Embryonic facial prominence (tissue), 1 donor: ENCODE measurements at regions not wholly inside any gene's neighbourhood (a gene's known extent, or its start where the extent isn't known, plus 50 kb on each side); places are given as distances from the start of the nearest gene placed in this dataset.

ENCODE experiments used
- DNase-seq: peaks from one replicate; pipeline ENCODE4 v3.0.0-alpha.2; 2016; ENCODE audit errors: extremely low spot score

DNA sequence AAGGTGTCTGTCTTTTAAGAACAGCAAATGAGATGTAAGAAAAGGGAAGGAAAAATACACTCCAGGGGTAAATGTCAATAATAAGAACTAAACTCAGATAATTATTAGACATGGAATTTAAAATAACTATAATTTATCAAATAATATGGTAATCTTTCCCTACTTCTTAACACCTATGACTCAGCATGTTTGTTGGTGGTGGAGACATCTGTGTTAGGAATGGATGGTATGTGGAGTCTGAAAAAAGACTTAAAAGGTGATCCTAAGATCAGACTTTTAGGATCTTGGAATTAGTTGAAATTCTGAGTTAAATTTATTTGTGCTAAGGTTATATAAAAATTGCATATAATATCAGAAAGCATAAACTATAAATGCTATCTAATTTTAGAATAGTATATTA lies 915.1 kb downstream of the SLITRK5 start:
- DNase-seq: no peak

DNA sequence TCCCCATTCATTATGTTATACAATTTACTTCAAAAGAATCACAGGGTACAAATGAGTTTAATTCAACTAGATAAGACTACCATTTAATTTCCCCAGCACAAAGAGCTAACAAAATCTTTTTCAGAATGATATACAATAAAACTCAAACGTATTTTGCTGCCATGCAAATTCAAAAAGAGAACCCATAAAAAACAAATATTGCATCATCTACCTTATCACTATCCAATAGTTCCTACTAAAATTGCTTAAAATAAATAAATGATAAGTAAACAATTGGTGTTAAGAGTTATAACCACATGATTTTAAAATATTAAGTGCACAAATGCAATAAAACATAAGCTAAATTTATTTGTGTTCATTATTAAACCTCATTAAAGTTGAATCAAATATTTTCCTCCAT lies 919.4 kb downstream of the SLITRK5 start:
- DNase-seq: no peak

DNA sequence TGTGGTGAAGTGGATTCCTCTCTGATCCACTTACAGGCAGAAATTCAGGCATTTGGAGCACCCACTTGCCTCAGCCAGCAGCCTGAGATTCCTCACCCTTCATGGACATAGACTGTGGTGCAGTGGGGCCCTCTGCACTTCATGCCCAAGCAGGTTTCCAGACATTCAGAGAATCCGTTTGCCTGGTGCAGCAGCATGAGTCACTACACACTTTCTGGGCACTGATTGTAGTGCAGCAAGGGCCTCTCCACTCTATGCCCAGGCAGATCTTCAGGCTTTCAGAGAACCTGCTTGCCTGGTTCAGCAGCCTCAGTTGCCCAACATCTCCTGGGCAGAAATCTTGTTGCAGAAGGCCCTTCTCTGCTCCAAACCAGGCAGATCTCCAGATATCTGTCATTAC lies 920.9 kb downstream of the SLITRK5 start:
- no peak for DNase-seq

DNA sequence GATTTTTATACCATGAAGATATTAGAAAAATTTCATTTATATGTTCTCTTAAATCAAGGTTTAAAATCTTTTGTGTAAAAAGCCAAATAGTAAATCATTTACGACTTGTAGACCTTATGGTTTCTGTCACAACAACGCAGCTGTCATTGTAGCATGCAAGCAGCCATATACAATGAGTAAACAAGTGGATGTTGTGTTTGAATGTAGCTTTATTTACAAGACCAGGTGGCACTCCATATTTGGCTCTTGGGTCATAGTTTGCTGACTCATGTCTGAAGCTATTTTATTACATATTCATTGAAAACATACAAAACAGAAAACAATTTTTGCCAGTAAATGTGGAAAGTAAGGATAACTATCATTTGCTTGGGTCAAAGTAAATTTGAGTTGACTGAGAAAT lies 930.8 kb downstream of the SLITRK5 start:
- DNase-seq: no peak

GRCh38 chr13:88602786-88603777 lies 931.9 kb downstream of the SLITRK5 start:
- DNase-seq: no peak

DNA sequence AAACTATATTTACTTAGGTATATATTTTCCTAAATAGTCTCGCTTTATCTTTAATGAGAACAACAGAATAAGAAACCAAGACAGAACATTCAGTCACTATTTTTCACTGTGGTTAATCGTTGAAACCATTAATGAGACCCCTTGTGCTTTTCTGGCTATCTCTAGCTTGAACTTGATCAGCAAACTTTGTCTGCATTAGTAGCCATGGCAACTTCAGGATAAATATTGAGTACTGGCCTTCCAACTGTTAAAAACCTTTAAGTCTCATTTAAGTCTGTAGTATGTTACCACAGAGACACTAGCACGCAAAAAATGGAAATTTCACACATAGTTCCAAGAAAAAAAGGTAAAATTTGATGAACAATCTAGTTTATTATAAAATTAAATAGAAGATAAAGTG lies 946.0 kb downstream of the SLITRK5 start:
- DNase-seq: no peak

GRCh38 chr13:88622362-88622973 lies 951.3 kb downstream of the SLITRK5 start:
- DNase-seq: no peak

DNA sequence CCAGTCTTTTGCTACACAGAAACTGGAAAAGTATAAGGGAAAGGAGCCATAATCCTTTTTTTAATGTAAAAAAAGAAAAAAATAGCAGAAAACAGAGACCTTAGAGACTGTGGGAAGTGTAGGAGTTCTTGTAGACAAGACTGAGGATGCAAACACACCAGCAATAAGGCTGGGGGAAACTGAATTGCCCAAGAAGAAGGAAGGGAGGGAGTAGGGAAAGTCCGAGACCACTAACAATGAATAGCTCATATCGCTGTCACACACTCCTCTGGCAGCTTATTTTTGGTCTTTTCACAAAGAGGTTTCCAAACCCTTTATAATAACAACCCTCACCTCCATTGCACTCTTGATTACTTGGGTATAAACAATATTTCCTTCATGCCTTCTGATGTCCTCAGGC lies 952.0 kb downstream of the SLITRK5 start:
- DNase-seq: no peak

GRCh38 chr13:88627071-88627470 lies 955.9 kb downstream of the SLITRK5 start:
- DNase-seq: no peak

GRCh38 chr13:88628882-88629281 lies 957.7 kb downstream of the SLITRK5 start:
- DNase-seq: no peak

GRCh38 chr13:88637935-88638334 lies 966.8 kb downstream of the SLITRK5 start:
- no peak for DNase-seq

DNA sequence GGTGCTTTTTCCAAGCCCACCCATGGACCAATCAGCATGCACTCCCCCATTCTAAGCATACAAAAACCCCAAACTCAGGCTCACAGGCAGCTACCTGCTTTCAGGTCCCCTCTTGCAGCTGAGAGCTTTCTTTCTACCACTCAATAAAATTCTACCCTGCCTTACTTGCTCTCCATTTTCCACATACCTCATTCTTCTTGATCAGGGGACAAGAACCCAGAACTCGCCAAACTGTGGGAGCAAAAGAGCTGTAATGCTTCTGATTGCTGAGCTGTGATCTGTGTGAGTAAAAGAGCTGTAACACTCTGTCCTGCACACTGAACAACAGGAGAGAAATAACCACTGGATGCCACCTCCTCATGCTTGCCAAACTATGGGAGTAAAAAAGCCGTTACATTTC lies 972.1 kb downstream of the SLITRK5 start:
- DNase-seq: no peak

DNA sequence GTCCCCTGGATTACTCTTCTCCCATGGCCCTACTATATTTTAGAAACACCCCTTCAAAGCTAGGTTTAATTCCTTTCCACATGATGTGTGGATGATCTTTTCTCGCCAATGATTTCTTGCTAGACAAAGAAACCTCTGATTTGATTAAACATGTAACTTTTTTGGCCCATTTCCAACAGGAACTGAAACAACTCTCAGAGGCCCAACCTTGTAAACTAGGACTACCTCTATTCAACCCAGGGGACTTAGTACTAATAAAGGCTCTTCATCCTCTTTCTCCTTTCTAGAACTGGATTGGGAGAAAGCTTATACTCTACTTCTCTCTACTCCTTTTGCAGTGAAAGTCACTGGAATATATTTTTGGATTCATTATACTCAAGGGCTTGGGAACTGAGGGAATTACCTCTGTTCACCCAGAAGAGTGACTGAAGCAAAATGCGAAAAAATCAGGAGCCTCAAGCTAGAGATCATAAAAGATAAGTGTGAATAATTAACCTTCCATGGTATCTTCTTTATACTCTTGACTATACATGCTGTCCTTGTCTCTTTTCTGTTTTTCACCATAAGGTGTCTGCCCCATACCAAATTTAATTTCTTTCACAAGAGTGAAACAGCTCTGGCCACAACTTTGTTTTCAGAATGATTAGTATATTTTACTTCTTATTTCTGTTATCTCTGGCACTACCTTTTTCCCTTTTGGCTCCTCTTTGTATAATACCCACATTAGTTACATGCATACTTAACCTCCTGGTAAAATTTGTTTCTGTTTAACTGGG lies 977.6 kb downstream of the SLITRK5 start:
- DNase-seq: no peak

DNA sequence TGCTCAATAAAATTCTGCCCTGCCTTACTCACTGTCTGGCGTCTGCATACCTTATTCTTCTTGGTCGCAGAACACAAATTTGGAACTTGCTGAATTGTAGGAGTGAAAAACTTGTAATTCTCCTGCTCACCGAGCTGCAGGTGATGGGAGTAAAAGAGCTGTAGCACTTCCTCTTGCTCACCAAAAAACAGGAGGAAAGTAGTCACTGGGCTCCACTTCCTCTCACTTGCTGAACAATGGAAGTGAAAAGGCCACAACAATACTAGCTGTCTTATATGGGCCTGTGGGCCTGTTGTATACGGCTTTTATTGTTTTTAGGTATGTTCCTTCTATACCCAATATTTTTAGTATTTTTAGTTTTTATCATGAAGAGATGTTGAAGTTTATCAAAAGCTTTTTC lies 978.7 kb downstream of the SLITRK5 start:
- DNase-seq: no peak

DNA sequence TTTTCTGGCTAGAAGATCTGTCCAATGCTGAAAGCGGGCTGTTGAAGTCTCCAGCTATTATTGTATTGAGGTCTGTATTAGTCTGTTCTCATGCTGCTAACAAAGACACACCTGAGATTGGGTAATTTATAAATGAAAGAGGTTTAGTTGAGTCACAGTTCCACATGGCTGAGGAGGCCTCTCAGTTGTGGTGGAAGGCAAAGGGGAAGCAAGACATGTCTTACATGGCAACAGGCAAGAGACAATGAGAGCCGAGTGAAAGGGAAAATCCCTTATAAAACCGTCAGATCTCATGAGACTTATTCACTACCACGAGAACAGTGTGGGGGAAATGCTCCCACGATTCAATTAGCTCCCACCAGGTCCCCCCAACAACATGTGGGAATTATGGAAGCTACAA lies 980.4 kb downstream of the SLITRK5 start:
- DNase-seq: no peak

DNA sequence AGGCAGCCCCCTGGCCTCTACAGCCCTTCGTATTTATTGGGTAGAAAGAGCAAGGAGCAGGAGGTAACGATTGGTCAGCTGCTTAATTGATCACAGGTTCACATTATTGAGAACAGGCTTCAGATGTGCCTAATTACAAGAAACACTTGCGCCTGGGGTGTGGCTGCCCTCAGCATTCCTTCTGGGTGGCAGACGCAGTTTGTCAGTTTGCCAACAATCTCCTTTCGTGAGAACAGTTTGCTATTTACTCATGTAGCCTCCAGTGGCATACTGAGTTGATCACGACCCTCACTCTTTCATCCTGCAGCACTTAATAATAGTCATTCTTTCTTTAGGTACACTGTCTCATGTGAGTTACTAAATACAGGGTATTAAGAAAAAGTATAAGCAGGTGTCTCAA lies 985.6 kb downstream of the SLITRK5 start:
- no peak for DNase-seq

DNA sequence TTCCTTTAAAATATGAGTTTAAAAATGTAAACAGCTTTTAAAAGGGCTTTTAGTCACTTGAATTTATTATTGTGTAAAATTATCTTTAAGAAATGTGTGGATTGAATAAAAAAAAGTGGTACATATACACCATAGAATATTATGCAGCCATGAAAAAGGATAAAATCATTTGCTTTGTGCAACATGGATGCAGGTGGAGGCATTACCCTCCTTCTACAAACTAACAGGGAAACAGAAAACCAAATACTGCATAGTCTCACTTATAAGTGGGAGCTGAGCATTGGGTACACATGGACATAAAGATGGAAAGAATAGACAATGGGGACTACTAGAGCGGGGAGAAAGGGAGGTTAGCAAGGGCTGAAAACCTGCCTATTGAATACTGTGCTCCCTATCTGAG lies 999.3 kb downstream of the SLITRK5 start:
- no peak for DNase-seq

DNA sequence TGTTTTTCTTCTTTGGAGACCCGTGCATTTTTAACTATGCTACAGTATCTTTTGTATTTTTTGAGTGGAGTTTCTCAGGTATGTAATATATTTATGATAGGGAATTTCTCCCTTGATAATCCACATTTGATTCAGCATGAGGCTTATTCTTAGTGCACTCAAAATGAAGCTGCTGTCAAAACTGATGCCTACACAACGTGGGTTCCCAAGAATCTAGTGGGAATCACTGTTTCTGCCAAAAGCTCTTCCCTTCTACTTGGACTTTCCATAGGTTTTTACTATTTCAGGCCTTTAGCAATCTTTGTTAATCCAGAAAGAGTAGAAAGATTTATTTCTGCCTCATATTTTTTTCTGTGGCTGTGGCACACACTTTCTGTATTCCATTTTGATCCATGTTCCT lies 1003.7 kb downstream of the SLITRK5 start:
- DNase-seq: no peak

DNA sequence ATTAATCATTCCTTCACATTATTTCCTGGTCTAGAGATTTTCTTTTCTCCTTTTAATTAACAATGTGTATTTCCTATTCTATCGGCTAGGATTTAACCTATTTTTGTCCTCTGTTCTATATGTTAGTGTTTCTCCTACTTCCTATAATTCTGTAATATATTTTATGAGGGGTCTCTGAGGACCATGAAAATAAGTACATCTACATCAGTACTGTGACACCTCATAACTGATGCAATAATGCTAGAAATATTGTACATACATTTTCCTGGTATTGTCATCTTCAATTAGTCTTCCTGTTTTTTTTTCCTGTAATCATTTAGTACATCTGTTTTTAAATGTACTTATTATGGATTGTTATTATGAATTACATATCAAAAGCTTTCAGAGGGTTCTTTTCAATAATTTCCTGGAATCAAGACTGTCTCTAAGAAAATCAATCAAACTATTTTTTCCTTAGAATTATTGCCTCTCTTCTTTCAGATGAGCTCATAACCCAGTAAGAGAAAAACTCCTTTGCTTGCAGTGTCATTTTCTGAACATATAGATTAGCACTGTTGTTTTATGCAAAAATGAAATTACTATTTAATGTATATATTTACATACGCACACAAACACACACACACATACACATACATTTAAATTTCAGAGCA lies 1004.3 kb downstream of the SLITRK5 start:
- no peak for DNase-seq

DNA sequence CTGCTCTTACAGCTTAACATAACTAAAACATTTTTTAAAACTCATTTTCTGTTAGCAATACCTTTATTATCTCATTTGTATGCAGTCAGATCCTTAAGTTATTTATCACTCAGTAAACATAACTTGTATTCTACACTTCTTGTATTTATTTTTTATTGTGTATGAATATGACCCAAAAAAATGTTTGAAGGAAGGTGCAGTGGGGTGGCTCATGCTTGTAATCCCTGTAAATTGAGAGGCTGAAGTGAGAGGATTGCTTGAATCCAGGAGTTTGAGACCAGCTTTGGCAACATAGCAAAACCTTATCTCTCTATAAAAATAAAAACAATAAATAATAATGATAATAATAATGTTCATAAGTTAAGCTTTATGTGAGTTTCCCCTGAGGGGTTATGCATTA lies 1004.8 kb downstream of the SLITRK5 start:
- DNase-seq: no peak

- no peak for DNase-seq
Observed at GRCh38 chr13:88685459-88685858, 1014.3 kb downstream of the SLITRK5 start.

DNA sequence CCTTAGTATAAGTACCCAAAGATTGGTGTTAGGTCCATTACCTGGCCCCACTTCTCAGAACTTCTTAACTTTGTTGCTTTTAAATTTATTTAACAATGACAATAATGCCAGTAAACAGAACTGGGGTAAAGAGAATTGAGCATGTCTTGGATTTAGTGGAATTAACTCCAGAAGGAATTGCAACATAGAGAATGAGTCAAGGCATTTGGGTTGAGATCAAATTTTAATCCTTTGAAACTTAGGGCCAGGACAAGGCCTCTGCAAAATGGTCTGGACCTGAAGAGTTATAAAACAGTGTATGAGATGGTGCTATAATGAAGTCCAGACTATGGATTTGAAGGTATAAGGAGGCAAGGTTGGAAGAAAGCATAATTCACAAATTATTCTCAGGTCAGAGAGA lies 1030.4 kb downstream of the SLITRK5 start:
- DNase-seq: no peak
